22Rv1 (cell line): ENCODE measurements at regions not wholly inside any gene's neighbourhood (a gene's known extent, or its start where the extent isn't known, plus 50 kb on each side); places are given as distances from the start of the nearest gene placed in this dataset.
A peak's percentile ranks its signal among the peaks of the same experiment; 100 is the strongest.

ENCODE experiments used
- H3K27ac ChIP-seq: fragments of 450-650 bp; 2 replicates; pipeline ENCODE4 v1.5.1; 2017
- ZFX ChIP-seq: fragments of 450-650 bp; IDR thresholded peaks from 2 replicates; pipeline ENCODE4 v1.6.1; 2017; ENCODE audit warnings: antibody characterized with exemption, borderline replicate concordance
- TF ChIP-seq, protein P1 (sequence below): fragments of 450-650 bp; IDR thresholded peaks from 2 replicates; pipeline ENCODE4 v1.5.1; 2017; ENCODE audit warnings: mild to moderate bottlenecking

DNA sequence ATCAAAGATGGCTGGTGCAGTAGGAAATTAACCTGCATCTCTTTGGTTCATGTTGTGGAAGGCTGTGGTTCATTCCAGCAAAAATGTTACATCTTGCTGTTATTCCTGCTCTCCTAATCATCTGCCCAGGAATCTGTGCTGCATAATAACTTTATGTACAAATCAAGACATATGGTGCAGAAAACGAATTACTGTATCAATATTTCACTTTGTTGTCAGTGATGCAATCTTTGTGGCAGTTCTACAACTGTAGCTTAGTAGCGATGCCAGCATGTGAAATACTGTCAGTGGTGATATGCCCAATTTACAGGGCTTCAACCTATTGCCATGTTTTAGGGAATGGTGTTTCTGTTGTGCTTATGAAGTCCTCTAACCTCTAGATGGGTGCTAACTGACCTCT, 1114.7 kb downstream of the SOCS6 start:
- TF ChIP-seq ZFX: no peak
- no peak overlapping the region for H3K27ac ChIP-seq

DNA sequence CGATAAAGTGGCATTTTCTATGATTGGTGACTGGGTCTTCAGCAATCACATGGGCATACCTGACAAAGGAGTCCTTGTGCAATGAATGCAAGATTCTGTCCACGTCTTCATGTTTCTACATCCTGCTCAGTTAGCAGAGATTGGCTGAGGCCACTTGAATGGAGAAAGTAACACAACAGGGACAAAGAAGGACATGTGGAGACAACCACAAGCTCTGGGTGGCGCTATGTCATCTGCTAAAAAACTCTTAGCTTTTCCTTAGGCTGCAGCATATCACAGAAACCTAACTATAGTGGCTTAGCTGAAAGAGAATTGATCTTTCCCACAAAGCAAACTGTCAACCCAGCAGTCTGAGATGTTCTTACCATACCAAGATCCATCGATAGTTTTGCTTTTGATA, 1109.7 kb downstream of the SOCS6 start:
- no peak for TF ChIP-seq ZFX
- TF ChIP-seq, protein P1, sequence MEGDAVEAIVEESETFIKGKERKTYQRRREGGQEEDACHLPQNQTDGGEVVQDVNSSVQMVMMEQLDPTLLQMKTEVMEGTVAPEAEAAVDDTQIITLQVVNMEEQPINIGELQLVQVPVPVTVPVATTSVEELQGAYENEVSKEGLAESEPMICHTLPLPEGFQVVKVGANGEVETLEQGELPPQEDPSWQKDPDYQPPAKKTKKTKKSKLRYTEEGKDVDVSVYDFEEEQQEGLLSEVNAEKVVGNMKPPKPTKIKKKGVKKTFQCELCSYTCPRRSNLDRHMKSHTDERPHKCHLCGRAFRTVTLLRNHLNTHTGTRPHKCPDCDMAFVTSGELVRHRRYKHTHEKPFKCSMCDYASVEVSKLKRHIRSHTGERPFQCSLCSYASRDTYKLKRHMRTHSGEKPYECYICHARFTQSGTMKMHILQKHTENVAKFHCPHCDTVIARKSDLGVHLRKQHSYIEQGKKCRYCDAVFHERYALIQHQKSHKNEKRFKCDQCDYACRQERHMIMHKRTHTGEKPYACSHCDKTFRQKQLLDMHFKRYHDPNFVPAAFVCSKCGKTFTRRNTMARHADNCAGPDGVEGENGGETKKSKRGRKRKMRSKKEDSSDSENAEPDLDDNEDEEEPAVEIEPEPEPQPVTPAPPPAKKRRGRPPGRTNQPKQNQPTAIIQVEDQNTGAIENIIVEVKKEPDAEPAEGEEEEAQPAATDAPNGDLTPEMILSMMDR: peak; percentile 57
- no peak overlapping the region for H3K27ac ChIP-seq

DNA sequence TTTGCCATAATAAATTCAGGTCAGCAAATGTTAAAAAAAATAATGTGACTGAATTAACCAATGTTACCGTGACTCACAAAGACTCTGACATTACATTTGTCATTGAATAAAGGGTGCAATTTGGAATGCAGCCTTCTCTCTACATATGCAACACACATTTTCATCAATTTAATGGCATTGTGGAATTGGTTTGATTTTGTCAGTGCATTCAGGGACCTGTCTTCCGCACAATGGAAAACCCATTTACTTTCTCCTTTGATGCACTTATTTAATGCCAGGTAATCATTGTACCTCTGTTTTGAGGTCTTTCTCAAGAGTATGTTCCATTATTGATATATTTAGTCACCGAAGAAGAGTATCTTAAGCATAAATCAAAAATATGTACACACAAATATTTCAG, 1099.3 kb downstream of the SOCS6 start:
- TF ChIP-seq, protein P1: no peak
- TF ChIP-seq ZFX: no peak
- H3K27ac ChIP-seq: no peak overlapping the region

DNA sequence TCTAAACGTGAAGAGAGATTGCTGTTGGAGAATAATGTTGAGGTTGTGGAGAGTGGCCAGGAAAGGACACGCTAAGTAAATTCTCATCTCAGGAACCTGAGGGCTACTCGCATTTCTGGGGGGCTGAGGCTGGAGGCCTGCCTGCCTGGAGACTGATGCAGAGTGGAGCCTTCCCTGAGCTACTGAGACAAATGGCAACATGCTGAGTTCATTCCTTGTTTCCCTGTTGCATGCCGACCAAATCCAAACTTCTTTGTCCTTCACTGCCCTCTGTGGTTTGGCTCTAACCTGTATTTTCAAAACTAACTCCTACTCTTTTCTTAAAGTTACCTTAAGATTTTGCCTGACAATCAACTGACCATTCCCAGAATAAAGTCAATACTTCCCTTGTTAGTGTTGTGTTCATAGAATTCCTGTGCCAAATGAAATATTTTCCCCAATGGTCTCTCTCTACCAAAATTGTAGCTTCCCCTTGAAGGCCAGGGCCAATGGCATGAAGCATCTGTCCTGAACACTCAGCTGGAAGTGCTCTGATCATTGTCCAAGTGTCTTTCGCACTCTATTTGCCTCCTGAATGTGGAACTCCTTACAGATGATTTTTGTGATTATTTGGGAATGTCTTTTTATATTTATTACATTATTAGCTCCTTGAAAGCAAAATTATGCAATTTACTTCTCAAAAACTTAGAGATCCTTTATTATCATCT, 1085.6 kb downstream of the SOCS6 start:
- TF ChIP-seq, protein P1: no peak
- no peak for TF ChIP-seq ZFX

DNA sequence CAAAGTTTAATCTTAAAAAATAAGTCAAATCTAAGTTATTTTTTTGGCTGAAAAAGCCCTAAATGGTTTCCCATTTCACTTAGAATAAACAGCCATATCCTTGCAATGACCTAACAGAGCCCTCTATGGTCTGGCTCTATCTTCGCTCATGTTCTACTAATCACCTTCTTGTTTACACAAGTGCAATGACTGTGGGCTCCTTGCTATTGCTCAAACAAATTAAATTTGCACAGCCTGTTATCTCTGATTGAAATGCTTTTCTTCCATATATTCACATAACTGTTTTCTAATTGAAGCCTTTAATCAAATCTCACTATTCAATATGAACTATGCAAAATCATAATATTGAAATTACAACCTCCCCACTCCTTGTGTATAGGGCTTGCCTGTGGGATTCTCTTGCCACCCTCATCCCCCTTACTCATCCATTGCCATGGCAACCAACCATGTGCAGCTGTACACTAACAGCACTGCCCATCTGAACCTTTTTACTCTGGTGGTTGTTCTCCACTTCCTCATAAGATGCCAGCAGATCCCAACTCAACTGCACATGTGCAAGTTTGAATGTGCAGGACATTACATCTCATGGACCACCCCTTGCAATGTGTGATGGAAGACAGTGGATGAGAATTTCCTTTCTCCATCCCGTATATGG, 1083.2 kb downstream of the SOCS6 start:
- TF ChIP-seq, protein P1: no peak

More for the DNA sequence above, 1085.6 kb downstream of the SOCS6 start:
- no peak overlapping the region for H3K27ac ChIP-seq

DNA sequence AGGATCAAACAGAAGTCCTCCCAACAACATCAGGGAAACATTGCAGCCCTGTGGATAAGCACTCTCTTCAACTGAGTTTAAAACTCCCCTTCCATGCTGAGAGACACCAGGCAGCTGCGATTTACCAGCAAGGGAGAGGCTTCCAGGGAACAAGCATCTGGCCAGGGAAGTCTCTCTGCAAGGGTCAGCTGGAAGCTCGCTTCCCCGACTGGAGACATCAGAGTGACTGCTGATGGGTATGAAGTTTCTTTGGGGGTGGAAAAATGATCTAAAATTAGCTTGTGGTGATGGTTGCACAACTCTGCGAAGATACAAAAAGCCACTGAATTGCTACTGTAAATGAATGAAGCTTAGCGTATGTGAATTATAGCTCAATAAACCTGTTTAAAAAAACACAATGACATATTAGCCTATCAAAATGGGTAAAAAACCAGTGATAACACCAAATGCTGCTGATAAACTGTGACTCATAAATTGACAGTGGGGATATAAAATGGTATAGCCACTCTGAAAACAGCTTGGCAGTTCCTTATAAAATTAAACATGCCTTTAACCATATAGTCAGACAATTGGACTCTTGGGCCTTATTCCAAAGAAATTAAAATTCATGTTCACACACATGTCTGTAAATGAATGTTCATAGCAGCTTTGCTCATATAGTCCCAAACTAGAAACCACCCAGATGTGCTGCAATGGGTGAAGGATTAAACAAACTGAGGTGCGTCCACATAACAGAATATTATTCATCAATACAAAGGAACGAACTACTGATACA, 1082.0 kb downstream of the SOCS6 start:
- no peak overlapping the region for H3K27ac ChIP-seq
- TF ChIP-seq ZFX: no peak
- TF ChIP-seq, protein P1: no peak

More for the DNA sequence above, 1083.2 kb downstream of the SOCS6 start:
- no peak overlapping the region for H3K27ac ChIP-seq

DNA sequence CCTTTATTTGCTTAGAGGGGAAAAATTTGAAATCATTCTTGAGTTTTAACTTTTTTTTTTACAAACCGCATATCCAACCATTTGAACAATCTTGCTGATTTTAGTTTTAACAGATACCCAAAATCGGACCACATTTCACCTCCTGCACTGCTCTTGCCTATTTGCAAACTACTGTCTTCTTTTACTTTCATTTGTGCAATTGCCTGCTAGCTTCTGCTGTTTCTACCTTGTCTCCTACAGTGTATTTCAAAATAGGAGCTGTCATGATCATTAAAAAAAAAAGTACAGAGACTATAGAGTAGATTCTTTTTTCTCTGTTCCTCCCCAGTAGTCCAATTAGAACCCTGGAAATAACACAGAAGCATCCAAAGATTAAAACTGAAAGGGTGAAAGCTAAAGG, 1081.2 kb downstream of the SOCS6 start:
- TF ChIP-seq ZFX: no peak
- TF ChIP-seq, protein P1: no peak
- H3K27ac ChIP-seq: no peak overlapping the region
